NCI-H2196 (cell line): ENCODE measurements at regions not wholly inside any gene's neighbourhood (a gene's known extent, or its start where the extent isn't known, plus 50 kb on each side); places are given as distances from the start of the nearest gene placed in this dataset.

Experiments
- DNase-seq: peaks from one replicate; lab custom pipeline; 2025; ENCODE audit not compliant: unreplicated experiment; lab: John Stamatoyannopoulos, UW

GRCh38 chr13:58160980-58161379 is 529.4 kb downstream of the PCDH17 start:
- no peak for DNase-seq

- no peak for DNase-seq
Observed at GRCh38 chr13:58165617-58166016, 534.1 kb downstream of the PCDH17 start.

- no peak for DNase-seq
Observed at GRCh38 chr13:58181111-58181510, 549.6 kb downstream of the PCDH17 start.

- no peak for DNase-seq
Observed at GRCh38 chr13:58187881-58188280, 556.3 kb downstream of the PCDH17 start.

GRCh38 chr13:58190577-58190976 is 559.0 kb downstream of the PCDH17 start:
- no peak for DNase-seq

GRCh38 chr13:58191754-58192153 is 560.2 kb downstream of the PCDH17 start:
- DNase-seq: no peak

GRCh38 chr13:58202099-58202498 is 570.6 kb downstream of the PCDH17 start:
- no peak for DNase-seq

- DNase-seq: no peak
Observed at GRCh38 chr13:58207501-58207900, 576.0 kb downstream of the PCDH17 start.

GRCh38 chr13:58235454-58235853 is 603.9 kb downstream of the PCDH17 start:
- DNase-seq: no peak

GRCh38 chr13:58238972-58239773 is 607.6 kb downstream of the PCDH17 start:
- DNase-seq: no peak

GRCh38 chr13:58239774-58240268 is 608.3 kb downstream of the PCDH17 start:
- DNase-seq: no peak

GRCh38 chr13:58247080-58247479 is 615.5 kb downstream of the PCDH17 start:
- no peak for DNase-seq

GRCh38 chr13:58254943-58255342 is 623.4 kb downstream of the PCDH17 start:
- no peak for DNase-seq

GRCh38 chr13:58266271-58266670 is 634.7 kb downstream of the PCDH17 start:
- no peak for DNase-seq

- DNase-seq: no peak
Observed at GRCh38 chr13:58298556-58299135, 667.1 kb downstream of the PCDH17 start.

- no peak for DNase-seq
Observed at GRCh38 chr13:58300224-58300623, 668.7 kb downstream of the PCDH17 start.

GRCh38 chr13:58300974-58301681 is 669.6 kb downstream of the PCDH17 start:
- DNase-seq: no peak

- DNase-seq: no peak
Observed at GRCh38 chr13:58302349-58302748, 670.8 kb downstream of the PCDH17 start.

GRCh38 chr13:58306062-58306461 is 674.5 kb downstream of the PCDH17 start:
- DNase-seq: no peak

- DNase-seq: no peak
Observed at GRCh38 chr13:58313219-58313618, 681.7 kb downstream of the PCDH17 start.

GRCh38 chr13:58318495-58319167 is 687.1 kb downstream of the PCDH17 start:
- no peak for DNase-seq
